ENCODE measurements at regions not wholly inside any gene's neighbourhood (a gene's known extent, or its start where the extent isn't known, plus 50 kb on each side); places are given as distances from the start of the nearest gene placed in this dataset.

DNA sequence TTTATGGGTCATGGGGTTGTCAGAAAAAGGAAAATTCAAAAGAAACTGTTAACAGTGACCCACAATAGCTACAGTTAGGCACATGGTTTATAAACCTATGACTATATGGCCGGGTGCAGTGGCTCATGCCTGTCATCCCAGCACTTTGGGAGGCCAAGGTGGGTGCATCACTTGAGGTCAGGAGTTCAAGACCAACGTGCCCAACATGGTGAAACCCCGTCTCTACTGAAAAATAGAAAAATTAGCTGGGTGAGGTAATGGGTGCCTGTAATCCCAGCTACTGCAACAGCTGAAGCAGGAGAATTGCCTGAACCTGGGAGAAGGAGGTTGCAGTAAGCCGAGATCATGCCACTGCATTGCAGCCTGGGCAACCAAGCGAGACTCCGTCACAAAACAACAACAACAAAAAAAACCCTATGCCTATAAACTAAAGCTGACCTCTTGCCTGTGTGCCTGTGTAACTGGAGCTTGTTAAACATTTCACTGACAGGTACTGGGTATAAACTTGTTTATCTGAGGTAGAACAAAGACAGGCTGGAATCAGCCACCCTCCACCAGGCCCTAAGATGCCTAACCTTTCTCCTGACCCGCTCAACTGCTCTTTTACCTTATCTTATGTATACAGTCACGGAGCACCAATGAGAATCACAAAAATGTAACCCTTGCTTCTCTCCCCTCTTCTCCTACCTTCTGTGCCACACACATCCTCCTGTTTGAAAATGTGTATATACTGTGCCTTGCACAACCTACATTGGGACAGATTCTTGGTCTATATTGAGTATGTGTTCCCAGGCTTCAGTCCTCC is 62.9 kb upstream of the ATF7IP2 start:
- TF ChIP-seq, protein P1, sequence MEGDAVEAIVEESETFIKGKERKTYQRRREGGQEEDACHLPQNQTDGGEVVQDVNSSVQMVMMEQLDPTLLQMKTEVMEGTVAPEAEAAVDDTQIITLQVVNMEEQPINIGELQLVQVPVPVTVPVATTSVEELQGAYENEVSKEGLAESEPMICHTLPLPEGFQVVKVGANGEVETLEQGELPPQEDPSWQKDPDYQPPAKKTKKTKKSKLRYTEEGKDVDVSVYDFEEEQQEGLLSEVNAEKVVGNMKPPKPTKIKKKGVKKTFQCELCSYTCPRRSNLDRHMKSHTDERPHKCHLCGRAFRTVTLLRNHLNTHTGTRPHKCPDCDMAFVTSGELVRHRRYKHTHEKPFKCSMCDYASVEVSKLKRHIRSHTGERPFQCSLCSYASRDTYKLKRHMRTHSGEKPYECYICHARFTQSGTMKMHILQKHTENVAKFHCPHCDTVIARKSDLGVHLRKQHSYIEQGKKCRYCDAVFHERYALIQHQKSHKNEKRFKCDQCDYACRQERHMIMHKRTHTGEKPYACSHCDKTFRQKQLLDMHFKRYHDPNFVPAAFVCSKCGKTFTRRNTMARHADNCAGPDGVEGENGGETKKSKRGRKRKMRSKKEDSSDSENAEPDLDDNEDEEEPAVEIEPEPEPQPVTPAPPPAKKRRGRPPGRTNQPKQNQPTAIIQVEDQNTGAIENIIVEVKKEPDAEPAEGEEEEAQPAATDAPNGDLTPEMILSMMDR (IDR thresholded peaks at IDR 0.05), result no peak
- TF ChIP-seq POLR2A (IDR thresholded peaks at IDR 0.05), result no peak
- TF ChIP-seq EP300 (IDR thresholded peaks at IDR 0.05), result no peak

Measured in tibial nerve (tissue), 4 donors.